Upper lobe of left lung (tissue), 4 donors: ENCODE measurements at regions not wholly inside any gene's neighbourhood (a gene's known extent, or its start where the extent isn't known, plus 50 kb on each side); places are given as distances from the start of the nearest gene placed in this dataset.

Experiments used
- POLR2A ChIP-seq, 4 donors: fragments of 450-650 bp; IDR thresholded peaks; one replicate each; pipeline ENCODE4 v1.5.1; 2016 to 2017; ENCODE audit warnings: antibody characterized with exemption in 4 of 4, mild to moderate bottlenecking in 2 of 4
- TF ChIP-seq, protein P1 (sequence below), 6 experiments: fragments of 450-650 bp in 4 of 6; fragments of 200-600 bp in 2 of 6; sonication (generic) in 2 of 6; IDR thresholded peaks; one replicate each; pipeline ENCODE4 v1.5.1; 2016 to 2019; ENCODE audit warnings: antibody characterized with exemption in 6 of 6

GRCh38 chr4:74524985-74525384 lies 80.0 kb downstream of the AREG start:
- TF ChIP-seq, protein P1, sequence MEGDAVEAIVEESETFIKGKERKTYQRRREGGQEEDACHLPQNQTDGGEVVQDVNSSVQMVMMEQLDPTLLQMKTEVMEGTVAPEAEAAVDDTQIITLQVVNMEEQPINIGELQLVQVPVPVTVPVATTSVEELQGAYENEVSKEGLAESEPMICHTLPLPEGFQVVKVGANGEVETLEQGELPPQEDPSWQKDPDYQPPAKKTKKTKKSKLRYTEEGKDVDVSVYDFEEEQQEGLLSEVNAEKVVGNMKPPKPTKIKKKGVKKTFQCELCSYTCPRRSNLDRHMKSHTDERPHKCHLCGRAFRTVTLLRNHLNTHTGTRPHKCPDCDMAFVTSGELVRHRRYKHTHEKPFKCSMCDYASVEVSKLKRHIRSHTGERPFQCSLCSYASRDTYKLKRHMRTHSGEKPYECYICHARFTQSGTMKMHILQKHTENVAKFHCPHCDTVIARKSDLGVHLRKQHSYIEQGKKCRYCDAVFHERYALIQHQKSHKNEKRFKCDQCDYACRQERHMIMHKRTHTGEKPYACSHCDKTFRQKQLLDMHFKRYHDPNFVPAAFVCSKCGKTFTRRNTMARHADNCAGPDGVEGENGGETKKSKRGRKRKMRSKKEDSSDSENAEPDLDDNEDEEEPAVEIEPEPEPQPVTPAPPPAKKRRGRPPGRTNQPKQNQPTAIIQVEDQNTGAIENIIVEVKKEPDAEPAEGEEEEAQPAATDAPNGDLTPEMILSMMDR (IDR thresholded peaks at IDR 0.05): no peak
- no peak for TF ChIP-seq POLR2A (IDR thresholded peaks at IDR 0.05)
